HG03039 (cell line): ENCODE measurements at regions not wholly inside any gene's neighbourhood (a gene's known extent, or its start where the extent isn't known, plus 50 kb on each side); places are given as distances from the start of the nearest gene placed in this dataset.

Experiments
- ATAC-seq: cut with Tn5 transposase; IDR thresholded peaks from one replicate; pipeline ENCODE4 v1.9.1; 2021; ENCODE audit warnings: mild to moderate bottlenecking, moderate library complexity; ENCODE audit not compliant: unreplicated experiment

GRCh38 chr6:3997177-3997770 lies 81.7 kb downstream of the FAM217A start:
- no peak for ATAC-seq

- no peak for ATAC-seq
Measured at GRCh38 chr6:3999800-4000661, 78.9 kb downstream of the FAM217A start.

- ATAC-seq, result no peak
Measured at GRCh38 chr6:4004249-4004648, 74.7 kb downstream of the FAM217A start.

GRCh38 chr6:4008324-4009047 lies 70.5 kb downstream of the FAM217A start:
- no peak for ATAC-seq

GRCh38 chr6:4009486-4009885 lies 69.5 kb downstream of the FAM217A start:
- no peak for ATAC-seq

DNA sequence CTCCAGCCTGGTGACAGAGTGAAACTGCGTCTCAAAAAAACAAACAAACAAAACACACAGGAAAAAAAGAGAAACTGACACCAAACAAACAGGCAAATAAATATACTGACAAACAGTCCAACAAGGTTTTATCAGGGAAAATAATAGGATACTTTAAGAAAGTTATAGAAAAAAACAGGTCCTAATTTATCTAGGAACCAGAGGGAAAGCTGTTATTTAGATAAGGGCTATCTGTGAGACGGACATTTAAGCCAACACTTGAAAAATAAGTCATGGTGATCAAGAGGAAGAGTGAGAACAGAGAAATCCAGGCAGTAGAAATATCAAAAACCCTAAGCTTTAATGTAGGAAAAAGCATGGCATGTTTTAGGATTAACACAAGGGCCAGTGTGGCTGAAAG lies 68.9 kb downstream of the FAM217A start:
- no peak for ATAC-seq

DNA sequence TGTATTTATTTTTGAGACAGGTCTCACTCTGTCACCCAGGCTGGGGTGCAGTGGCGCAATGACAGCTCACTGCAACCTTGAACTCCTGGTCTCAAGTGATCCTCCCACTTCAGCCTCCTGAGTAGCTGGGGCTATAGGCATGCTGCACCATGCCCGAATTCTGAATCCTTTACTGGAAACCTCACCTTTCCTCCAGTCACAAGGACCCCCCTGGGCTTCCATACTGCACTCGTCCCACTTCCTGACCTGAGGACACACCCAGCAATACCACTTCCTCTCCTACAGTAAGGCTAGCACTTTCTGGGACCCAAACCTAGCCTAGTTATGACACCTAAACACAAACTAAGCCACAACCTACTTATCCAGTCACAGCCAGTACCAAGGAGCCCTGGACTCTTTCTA lies 68.2 kb downstream of the FAM217A start:
- ATAC-seq, result no peak

GRCh38 chr6:4012826-4013225 lies 66.1 kb downstream of the FAM217A start:
- no peak for ATAC-seq

DNA sequence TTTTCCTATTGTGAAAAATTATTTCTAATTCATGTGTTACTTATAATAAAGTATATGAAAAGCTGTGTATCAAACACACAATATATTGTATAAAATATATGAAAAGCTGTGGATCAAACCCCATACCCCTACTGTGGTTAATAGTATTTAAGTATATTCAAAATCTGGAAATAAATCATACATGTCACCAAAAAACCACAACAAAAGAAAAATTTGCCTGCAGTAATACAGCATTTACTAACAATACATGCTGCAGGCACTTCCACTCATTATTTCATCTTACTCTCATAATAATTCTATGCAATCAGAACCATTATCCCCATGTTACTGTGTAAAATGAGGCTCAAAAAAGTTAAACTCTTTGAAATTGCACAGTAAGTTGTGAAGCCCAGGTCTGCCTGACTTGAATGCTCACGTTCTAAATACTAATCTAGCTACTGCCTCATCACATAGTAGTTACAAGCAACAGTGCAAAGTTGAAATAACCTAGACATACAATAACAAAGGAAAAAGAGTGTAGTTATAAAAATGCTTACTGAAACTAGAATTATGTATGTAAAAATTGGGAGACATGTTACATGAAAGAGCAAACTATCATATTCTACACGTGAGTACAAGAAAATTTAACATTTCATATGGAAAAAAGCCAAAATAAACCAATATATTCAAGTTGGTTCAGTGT lies 61.7 kb downstream of the FAM217A start:
- ATAC-seq, result no peak

- no peak for ATAC-seq
Measured at GRCh38 chr6:4017834-4018170, 61.1 kb downstream of the FAM217A start.

DNA sequence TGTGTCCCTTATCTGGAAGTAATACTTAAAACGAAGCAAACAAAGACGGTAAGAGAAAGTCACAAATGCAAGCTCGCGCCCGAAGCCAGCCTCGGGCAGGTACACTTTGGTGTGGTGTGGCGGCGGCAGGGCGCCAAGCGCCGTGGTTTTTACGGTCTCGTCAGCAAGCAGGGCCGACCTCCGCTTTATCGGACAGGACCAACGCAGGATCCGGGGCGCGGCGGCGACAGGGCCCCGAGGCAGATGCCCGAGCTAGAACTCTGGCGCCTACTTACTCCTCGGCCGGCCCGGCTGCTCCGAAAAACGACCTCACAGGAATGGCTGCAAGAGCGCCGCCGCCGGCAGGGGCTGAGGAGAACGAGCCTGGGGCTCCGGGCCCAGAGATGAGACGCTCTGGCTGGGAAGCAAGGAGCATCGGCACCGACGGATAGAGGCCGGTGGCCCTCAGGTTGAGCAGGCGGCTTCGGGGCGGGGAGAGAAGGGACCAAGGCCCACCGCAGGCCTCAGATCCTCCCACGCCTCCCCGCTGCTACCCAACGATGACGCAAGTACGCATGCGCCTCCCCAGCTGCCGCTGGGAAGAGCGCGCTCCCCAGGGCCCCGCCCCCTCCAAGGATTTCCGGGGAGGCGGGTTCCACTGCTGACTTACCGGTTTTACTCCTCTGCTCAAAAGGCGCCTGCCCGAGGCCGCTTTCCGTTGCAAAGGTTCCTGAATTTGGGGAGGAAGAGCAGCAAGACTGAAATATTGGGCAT lies 60.6 kb downstream of the FAM217A start:
- peak; percentile 73 for ATAC-seq
